Stimulated activated CD4-positive, alpha-beta T cell treated with anti-CD3 and anti-CD28 coated beads, Interleukin-4, amount 100 ng/mL, for 4 hours (primary cell): ENCODE measurements at regions not wholly inside any gene's neighbourhood (a gene's known extent, or its start where the extent isn't known, plus 50 kb on each side); places are given as distances from the start of the nearest gene placed in this dataset.
"Not testable (repeated sequence)": the region's sequence is repeated elsewhere in the genome, so short reads cannot be mapped to it uniquely, and the experiment has no call there.

ENCODE experiments used
- DNase-seq, 2 experiments: peaks; one replicate each; pipeline ENCODE4 v3.0.0-alpha.2; 2020

DNA sequence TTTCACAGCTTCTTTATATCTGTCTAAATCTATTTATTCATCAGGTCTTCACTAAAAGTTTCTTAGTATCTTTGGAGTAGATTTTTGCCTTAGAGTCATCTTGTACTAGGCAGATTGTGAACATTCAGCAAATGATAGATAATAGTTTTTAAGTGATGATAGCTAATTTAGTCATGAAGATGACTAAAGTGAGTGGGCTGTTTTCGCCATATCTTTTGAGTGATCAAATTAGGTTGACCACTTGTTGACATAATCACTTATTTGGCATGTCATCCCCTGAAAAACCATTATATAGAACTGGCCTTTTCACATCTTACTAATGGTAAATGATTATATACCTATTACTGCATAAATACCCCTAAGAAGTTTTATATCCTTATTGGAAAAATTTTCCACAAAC lies 999.2 kb downstream of the PCDH17 start:
- DNase-seq: no peak

DNA sequence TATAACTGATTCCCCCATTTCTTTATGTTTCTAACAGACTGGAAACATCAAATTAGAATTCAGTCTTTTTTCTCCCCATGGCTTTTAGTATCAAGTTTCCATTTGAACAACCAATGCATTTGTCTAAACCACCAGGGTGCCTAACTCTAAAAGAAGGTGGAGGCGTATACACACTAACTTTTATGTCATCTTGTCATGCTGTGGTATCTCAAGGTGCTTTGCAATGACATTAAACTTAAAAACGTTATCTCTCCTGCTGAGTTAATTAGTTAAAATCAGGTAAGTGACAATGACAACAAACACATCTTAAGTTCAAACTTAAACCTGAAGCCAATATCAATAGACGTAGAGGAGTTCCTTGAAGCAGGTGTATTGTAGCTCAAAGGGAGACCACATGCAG lies 1001.7 kb downstream of the PCDH17 start:
- DNase-seq: no peak

DNA sequence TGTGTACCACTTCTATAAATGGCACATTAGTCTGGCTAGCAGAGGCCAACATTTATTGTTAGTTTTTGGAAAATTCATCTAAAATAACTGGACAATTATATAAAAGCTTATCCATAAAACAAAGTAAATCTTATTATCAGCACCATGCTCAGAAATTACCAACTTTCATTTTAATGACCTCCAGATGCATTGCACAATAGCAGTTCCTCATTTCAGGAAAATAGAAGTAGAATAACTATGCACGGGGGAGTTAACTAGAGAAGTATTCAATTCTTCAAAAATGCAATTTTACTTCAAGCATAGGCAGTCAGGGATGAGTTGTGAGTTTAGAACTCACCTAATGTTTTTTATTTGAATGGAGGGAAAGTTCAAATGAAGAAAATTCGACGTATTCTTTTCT lies 1023.5 kb downstream of the PCDH17 start:
- no peak for DNase-seq

DNA sequence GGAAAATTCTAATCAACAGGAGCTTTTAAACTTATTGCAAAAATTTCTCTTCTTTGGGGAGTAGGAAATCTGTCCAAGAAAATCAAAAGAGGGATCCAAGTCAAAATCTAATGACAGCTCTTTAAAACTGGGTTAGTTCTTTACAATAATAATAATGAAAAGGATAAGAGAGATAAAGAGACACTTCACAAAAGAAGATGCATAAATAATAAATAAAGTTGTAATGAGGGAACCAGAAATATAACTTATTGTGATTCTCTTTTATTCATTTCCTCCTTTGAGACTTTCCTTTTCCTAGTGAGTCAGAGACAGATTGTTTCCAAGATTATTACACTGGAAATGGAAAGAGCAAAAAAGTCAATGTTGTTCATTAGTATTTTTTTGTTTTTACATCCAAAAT lies 1029.3 kb downstream of the PCDH17 start:
- no peak for DNase-seq

DNA sequence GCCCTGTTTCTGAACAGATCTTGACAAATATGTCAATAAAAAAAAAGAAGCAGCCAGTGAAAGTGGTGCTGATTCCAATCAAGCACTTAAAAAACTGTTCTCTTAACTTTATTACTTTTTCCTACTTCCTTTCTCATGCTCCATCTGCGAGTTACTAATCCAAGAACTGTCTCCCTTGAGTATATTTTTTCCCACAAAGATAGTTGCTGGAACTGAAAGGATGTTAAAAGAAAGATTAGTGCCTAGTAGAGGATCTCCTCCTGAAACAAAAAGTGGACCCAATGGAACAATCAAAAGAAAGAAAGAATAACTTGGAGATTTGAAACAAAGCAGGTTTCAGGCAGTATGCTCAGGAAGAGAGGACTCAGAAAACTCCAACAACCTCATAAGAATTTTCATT lies 1034.8 kb downstream of the PCDH17 start:
- no peak for DNase-seq

DNA sequence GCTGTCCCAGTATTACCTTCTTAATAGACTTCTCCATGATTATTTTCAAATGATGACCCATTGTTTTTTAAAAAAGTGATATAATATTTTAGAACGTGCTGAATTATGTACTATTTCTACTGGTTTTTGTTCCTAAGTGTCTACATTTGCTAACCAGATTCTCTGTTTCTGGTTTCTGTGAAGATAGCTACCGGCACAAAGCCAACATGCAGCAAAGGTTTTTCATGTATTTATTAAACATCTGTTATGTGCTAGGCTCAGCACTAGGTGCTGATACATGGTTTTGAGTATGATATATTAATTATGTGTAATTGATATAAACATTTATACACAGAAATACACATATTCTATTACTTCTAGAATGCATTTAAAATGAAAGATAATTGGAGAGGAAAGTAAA lies 1035.6 kb downstream of the PCDH17 start:
- no peak for DNase-seq

DNA sequence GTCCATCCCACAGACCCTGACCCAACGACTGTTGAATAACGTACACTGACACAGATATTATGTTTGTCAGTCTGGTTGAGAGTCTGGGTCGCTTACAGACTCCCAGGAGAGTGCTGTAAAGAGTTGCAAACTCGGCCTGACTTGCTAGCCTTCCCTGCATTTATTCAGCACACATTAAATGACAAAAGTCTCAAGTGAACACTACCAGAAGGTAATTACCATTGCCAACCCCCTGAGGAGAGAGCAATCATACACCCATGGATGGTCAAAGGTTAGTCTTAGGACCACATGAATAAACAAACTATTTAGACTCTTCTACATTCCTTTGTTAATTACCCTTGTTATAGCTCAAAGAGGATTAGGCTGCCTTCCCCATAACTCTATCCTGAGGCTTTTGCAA lies 1048.6 kb downstream of the PCDH17 start:
- DNase-seq: no peak

DNA sequence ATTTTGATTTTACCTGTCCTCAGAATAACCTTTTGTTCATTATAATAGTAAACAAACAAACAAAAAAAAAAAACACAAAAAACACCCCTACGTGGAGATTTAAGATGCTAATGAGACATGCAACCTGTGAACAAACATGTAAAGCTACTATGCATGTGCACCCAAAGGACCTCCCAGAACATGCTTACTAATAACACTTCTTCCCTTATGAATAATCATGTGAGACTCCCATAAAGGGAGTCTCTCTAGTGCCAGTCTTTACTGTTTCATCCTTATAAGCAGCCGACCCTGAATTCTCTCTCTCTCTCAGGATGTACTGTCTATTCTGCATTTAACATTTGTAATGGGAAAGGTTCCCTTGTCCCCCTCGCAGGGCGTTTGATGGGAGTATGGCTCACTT lies 1051.1 kb downstream of the PCDH17 start:
- DNase-seq: no peak

DNA sequence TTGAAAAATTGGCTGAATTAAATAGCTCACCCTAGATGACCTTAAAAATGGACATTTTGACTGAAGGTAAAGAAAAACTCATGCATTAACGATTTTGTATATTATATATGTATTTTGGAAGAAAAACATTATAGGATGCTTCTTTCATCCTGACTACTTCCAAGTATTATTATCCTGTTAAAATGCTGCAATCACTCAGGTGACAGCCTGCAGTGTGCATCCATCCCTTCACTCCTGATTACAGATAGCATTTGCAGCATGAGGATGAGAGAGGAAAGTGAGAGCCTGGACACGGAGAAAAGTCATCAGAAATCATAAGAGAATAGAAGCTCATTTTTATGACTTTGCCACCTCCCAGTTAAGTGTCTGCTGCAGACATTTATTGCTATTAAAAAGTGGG lies 1055.6 kb downstream of the PCDH17 start:
- DNase-seq: no peak

DNA sequence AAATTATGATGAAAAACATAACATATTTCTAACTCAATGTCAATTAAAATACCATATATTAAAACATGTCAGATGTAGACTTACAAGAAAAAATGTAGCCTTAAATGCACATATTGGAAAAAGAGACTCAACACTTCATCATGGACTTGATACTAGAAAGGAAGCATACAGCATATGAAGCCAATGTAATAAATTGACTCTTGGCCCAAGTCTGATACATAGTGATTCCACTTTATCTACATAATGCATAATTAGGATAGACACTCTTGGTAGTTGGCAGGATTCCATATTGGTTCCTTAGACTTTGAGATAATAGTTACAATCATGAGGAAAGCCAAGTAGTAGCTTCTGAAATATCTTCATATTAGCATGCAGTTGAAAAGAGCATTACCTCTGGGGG lies 1067.0 kb downstream of the PCDH17 start:
- no peak for DNase-seq

DNA sequence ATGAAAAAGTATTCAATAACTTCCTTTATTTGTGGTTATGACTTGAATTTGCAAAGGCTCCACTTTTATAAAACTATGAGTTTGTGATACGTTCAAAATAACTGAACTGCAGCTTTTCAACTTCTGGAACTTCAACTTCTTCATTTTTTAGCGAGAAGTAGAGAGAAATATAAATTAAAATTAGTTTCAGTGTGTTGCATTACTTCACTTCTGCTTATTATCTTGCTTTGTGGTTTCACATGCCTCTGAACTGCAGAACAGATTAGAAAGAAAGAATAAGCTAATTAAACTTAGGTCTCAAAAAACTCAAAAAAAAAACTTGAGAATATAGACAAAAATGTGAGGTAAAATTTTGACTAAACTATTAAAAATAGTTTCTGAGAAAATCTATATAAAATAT lies 1073.4 kb downstream of the PCDH17 start:
- DNase-seq: no peak

DNA sequence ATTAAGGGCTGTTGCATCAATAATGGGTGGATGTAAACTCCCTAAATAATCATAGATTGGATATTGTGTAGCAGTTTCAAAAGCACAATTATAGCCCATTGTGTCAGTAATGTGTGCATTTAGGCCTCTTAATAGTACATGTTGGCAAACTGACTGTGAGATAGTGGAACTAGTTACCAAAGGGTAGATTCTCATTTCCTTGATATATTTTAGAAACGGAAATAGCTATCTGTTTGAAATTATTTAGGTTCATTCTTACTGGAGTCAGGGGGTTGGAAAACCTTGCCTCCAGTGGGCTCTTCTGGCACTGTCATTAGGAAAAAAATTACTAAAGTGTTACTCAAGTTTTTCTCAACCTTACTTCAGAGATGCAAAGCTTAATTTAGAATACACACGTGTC lies 1074.9 kb downstream of the PCDH17 start:
- no peak for DNase-seq

DNA sequence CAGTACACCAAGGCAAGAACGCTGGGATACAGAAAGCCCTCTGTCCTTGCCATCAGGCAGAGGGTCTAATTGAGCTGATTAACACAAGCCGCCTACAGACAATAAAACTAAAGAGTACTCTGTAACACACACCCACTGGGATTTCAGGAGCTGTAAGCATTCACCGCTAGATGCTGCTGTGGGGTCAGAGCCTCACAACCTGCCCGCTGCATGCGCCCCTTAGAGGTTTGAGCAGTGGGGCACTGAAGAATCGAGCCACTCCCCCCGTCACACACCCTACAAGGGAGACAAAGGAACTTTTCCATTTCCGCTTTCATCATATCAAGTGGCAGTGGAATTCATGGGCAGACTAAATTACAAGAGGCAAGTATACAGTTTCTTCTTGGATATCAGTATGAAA lies 1080.6 kb downstream of the PCDH17 start:
- no peak for DNase-seq

DNA sequence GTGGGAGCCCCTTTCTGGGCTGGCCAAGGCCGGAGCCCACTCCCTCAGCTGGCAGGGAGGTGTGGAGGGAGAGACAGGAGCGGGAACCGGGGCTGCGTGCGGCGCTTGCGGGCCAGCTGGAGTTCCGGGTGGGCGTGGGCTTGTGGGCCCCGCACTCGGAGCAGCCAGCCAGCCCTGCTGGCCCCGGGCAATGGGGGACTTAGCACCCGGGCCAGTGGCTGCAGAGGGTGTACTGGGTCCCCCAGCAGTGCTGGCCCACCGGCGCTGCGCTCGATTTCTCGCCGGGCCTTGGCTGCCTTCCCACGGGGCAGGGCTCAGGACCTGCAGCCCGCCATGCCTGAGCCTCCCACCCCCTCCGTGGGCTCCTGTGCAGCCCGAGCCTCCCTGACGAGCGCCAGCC lies 1082.5 kb downstream of the PCDH17 start:
- DNase-seq: not testable (repeated sequence)

DNA sequence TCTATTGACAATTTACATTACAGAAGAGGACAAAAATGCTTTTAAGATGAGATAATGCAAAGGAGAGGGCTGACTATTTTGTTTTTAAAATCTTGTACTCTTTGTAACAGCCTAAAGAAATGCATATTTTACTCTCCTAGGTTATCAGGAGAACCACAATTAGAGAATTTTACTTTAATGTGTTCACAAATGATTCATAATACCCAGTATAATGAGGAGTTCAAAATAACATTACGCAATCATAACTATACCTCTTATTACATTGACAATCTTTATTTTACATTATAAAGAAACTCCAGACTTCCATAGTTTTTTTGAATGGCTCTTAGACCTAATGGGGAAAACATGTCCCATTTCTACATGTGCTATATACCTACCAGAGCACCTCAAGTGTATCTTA lies 1089.7 kb downstream of the PCDH17 start:
- DNase-seq: no peak

DNA sequence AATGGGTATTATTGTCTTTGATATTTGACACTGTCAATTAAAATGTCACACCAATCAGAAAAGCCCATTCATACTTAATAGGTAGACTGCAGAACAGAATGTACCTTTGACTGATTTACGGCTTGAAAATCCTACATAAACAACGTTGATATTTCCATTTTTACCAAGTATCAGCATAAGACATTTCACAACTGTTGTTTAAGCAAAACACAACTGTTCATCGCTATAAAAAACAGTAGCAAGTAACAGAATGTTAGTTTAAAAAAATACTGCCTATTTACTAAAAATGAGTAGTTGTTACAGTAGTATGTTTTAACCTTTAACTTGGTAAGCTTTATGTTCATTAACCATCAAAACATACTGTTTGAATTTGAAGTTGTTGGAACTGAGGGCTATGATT lies 1096.6 kb downstream of the PCDH17 start:
- DNase-seq: no peak

DNA sequence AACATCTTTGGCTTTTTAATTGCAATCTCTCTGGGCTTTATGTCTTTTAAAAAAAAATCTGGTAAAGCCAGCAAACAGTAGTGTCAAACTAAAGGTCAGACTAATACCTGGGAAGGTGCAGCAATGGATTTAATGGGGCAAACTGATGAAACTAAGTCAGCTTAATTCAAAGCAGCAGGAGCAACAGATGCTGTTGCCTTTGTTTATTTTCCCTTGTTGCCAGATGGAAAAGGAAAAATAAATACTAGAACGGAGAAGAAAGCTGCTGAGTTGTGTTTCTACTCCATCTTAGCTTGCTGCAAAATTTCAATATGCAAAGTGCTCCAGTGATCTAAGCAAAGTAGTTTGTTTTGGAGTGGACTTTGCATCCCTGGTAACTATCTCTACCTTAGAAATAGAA lies 1097.8 kb downstream of the PCDH17 start:
- DNase-seq: no peak

DNA sequence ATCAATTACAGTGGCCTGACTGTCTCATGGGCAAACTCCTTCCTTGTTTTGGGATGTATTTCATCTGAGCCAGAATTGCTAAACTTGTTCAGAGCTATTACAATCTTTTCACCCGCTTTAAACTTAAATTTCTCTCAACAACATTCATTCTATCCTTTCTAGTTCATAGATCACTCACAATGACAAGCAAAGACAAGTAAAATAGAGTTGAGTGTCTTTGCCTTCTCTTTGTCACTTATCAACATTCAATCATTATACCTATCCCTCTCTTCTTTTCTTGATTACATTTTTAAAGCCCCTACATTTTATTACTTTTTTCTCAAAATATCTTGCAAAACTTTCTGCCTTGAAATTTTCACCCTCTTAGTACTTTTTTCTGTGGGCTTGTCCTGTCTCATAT lies 1113.1 kb downstream of the PCDH17 start:
- DNase-seq: no peak

DNA sequence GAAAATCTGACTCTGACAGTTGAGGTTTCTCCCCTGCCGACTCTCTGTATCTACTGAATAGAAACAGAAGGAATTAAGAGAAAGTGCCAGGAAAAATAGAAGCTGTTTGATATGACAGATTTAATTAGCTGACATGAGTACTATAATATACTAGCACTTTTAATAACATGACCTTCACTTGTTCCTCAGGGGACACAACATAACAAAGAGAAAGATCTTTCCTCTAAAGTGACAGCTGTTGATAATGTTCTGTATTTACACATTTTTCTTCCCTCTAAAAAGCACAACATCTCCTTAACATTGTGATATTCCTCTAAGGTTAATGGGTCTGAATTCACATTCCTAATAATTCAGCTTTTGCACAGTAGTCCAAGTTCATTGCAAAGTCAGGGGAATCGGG lies 1136.0 kb downstream of the PCDH17 start:
- no peak for DNase-seq

DNA sequence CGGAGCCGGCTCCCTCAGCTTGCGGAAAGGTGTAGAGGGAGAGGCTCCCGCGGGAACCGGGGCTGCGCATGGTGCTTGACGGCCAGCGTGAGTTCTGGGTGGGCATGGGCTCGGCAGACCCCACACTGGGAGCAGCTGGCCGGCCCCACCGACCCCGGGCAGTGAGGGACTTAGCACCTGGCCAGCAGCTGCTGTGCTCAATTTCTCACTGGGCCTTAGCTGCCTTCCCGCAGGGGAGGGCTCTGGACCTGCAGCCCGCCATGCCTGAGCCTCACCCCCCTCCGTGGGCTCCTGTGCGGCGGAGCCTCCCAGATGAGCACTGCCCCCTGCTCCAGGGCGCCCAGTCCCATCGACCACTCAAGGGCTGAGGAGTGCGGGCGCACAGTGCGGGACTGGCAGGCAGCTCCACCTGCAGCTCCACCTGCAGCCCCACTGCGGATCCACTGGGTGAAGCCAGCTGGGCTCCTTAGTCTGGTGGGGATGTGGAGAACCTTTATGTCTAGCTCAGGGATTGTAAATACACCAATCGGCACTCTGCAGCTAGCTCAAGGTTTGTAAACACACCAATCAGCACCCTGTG lies 1141.8 kb downstream of the PCDH17 start:
- no peak for DNase-seq

DNA sequence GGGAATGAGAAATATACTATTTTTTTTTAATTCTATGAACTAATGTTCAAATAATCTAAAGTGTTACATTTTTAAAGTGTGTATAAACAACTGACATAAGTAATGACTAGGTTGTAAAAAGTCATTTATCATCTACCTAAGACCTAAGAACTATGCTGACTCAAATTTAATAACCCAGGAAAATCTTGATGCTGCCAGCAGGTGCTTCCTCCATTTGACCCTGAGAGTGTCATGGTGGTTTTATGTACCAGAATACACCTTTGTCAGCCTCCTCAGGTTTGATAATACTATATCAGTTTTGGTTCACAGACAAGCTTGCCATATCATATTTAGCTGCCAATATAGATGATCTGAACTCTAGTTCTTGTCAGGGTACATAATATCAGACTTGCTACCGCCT lies 1151.2 kb downstream of the PCDH17 start:
- DNase-seq: no peak

DNA sequence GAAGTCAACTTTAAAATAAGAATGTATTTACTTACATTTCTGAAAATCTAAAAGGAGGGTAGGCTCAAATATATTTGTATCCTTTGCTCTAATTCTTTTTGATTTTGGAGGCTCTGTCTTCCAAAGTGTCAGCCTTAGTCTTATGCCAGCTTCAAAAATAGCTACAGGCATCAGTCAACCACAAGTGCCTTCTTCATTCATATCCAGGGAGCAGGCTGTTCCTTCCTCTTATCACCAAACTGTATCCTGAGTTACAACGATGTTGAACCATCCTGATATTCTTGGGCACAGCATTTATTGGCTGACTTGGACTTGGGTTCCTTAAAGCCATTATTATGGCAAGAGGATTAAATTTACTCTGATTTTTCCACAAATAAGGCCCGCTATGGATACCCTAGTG lies 1161.3 kb downstream of the PCDH17 start:
- DNase-seq: no peak

DNA sequence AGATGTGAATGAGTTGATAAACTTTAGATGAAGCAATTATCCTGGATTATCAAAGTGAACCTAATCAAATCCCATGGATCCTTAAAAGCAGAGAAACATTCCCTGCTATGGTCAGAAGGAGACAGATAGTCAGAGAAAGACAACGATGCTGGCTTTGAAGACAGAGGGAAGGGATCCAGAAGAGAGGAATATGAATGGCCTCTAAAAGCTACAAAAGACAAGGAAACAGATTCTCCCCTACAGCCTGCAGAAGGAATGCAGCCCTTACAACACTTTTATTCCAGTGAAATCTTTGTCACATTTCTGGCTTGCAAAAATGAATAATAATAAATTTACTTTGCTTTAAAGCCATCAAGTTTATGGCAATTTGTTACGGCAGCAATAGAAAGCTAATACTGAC lies 1164.2 kb downstream of the PCDH17 start:
- DNase-seq: no peak

DNA sequence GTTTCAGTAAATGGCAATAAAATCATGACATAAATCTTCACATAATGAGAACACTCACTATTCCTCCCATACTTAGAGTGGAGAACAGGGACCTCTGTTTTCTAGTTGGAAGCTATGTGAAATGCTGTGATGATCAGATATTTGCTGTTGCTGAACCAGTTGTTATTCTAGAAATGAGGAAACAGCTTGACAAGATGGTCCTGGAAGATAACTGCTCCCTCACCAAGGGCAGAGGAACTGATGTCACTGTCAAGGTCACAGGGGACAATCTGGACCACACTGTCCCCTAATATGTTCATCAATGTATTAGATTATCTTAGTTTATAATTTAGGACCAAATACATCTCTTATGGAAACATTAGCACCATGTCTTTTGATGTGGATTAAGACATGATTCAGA lies 1173.3 kb downstream of the PCDH17 start:
- no peak for DNase-seq

DNA sequence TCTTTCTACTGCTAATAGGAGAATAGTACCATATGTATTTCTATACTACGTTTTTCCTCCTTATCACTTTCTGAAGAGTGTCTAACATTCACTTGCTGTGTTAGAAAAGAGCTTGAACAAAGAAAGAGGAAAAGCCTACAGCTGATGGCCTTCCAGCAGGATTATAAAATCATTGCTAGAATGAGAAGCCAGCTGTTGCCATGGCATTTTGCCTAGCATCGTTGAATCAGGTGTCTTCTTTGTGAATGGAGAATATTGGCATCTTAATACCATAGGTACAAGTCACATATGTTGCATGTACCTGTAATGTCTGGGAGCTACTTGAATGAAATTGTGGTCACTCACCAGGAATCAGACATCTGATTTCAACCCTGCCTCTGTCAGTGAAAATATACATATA lies 1174.9 kb downstream of the PCDH17 start:
- DNase-seq: no peak

DNA sequence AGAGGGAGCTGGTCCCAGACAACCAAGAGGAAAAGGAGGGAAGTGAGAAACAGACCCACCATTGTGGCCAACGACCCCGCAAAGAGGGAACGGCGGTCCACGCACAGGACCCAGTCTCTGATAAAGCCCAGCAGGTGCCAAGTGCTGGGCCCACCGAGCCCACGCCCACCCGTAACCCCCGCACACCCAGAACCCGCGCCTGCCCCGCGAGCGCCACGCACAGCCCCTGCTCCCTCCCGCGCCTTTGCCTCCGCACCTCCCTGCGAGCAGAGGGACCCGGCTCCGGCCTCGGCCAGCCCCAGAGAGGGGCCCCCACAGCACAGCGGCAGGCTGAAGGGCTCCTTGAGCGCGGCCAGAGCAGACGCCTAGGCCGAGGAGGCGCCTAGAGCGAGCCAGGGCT lies 1192.2 kb downstream of the PCDH17 start:
- no peak for DNase-seq
